Keratinocyte (primary cell): ENCODE measurements at regions not wholly inside any gene's neighbourhood (a gene's known extent, or its start where the extent isn't known, plus 50 kb on each side); places are given as distances from the start of the nearest gene placed in this dataset.

Source experiments
- DNase-seq: peaks from one replicate; pipeline ENCODE4 v3.0.0-alpha.2; 2011; ENCODE audit warnings: low read depth, missing footprints, low spot score
- FAIRE-seq: peaks from 2 replicates; lab custom pipeline; 2011; peaks lifted over from hg19 to GRCh38; lab: Jason Lieb, UNC
- H2AFZ ChIP-seq: 2 replicates; pipeline ENCODE4 v1.6.0; 2012; ENCODE audit warnings: low read length, control low read depth, inconsistent platforms; ENCODE audit not compliant: control insufficient read depth
- H3K27ac ChIP-seq: 2 replicates; pipeline ENCODE4 v1.5.1; 2011; ENCODE audit warnings: low read length; ENCODE audit not compliant: control insufficient read depth, insufficient read depth
- H3K27me3 ChIP-seq: 3 replicates; pipeline ENCODE4 v1.6.0; 2011; ENCODE audit warnings: low read length; ENCODE audit not compliant: control insufficient read depth, insufficient read depth; ENCODE audit errors: extremely low read depth
- H3K36me3 ChIP-seq, 2 experiments: 2 replicates in 1 of 2; 3 replicates in 1 of 2; pipeline ENCODE4 v1.5.1; 2011; ENCODE audit warnings: low read length in 2 of 2, mild to moderate bottlenecking in 1 of 2; ENCODE audit not compliant: control insufficient read depth in 2 of 2, insufficient read depth in 2 of 2; ENCODE audit errors: extremely low read depth in 1 of 2
- H3K4me1 ChIP-seq: 3 replicates; pipeline ENCODE4 v1.5.1; 2011; ENCODE audit warnings: low read length; ENCODE audit not compliant: control insufficient read depth, insufficient read depth; ENCODE audit errors: extremely low read depth
- H3K4me2 ChIP-seq: 3 replicates; pipeline ENCODE4 v1.6.0; 2011; ENCODE audit warnings: low read depth, low read length; ENCODE audit not compliant: control insufficient read depth, insufficient read depth; ENCODE audit errors: extremely low read depth
- H3K4me3 ChIP-seq, 3 experiments: fragments of 200-600 bp in 1 of 3; sonication (generic) in 1 of 3; 2 replicates in 2 of 3; 3 replicates in 1 of 3; pipeline ENCODE4 v1.5.1; 2011 to 2016; ENCODE audit warnings: low read length in 3 of 3, mild to moderate bottlenecking in 3 of 3, control low read depth in 2 of 3, inconsistent platforms in 1 of 3, low read depth in 1 of 3, mixed read lengths in 1 of 3, mixed run types in 1 of 3, moderate library complexity in 1 of 3; ENCODE audit not compliant: control insufficient read depth in 2 of 3, insufficient read depth in 2 of 3; ENCODE audit errors: extremely low read depth in 1 of 3
- H3K79me2 ChIP-seq: 2 replicates; pipeline ENCODE4 v1.6.0; 2012; ENCODE audit warnings: low read length; ENCODE audit not compliant: control insufficient read depth, insufficient read depth
- H3K9ac ChIP-seq: 3 replicates; pipeline ENCODE4 v1.6.0; 2011; ENCODE audit warnings: low read length; ENCODE audit not compliant: control insufficient read depth, insufficient read depth; ENCODE audit errors: extremely low read depth
- H3K9me1 ChIP-seq: 3 replicates; pipeline ENCODE4 v1.6.0; 2011; ENCODE audit warnings: low read length; ENCODE audit not compliant: control insufficient read depth, insufficient read depth; ENCODE audit errors: extremely low read depth
- H3K9me3 ChIP-seq: 2 replicates; pipeline ENCODE4 v1.5.1; 2012; ENCODE audit warnings: low read depth, low read length; ENCODE audit not compliant: control insufficient read depth
- H4K20me1 ChIP-seq: 3 replicates; pipeline ENCODE4 v1.6.0; 2011; ENCODE audit warnings: low read length; ENCODE audit not compliant: control insufficient read depth, insufficient read depth; ENCODE audit errors: extremely low read depth
- EZH2 ChIP-seq: IDR thresholded peaks from one replicate; pipeline ENCODE4 v1.6.1; 2012; ENCODE audit warnings: inconsistent platforms, mild to moderate bottlenecking, low read length, moderate library complexity
- dilution Hi-C: fragments of 300-500 bp; cut with MboI; formaldehyde crosslinking; loops from one replicate; pipeline ENCODE4 v1.7.0; 2020; ENCODE audit warnings: low sequenced_read_pairs; ENCODE audit not compliant: extremely low pct_ligation_motif_present
- TF ChIP-seq, protein P1 (sequence below), 3 experiments: IDR thresholded peaks in 1 of 3; conservative IDR thresholded peaks in 1 of 3; optimal IDR thresholded peaks in 1 of 3; 2 replicates in 2 of 3; 3 replicates in 1 of 3; pipeline versions ENCODE3 to v1.5.1; 2011; ENCODE audit warnings: low read length in 3 of 3, mild to moderate bottlenecking in 3 of 3, moderate library complexity in 2 of 3, control low read depth in 1 of 3, inconsistent platforms in 1 of 3; ENCODE audit not compliant: insufficient read depth in 2 of 3; ENCODE audit errors: extremely low read depth in 1 of 3

DNA sequence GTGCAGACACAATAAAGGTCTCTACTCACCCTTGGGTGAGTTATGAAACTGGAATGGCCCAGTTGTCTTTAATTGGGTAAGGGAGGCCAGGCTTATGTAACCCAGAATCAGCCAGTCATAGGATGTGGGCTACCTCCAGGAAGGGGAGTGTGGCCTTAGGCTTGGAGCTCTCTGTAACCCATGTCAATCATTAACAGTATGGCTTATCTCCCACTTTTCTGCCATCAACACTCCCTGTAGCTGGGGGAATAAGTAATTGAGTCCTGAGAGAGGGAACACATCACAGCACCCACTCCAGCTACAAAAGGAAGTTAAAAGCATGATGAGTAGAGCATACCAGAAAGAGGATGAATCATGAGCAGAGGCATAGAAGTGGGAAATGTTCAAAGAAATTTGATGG is 327.0 kb upstream of the DUSP10 start:
- H3K79me2 ChIP-seq = no peaks in the 10 kb centered on the region
- H2AFZ ChIP-seq = no peak overlapping the region
- H3K4me1 ChIP-seq = no peaks in the 10 kb centered on the region
- no peaks in the 10 kb centered on the region for H4K20me1 ChIP-seq
- no peak overlapping the region for H3K4me3 ChIP-seq
- TF ChIP-seq, protein P1, sequence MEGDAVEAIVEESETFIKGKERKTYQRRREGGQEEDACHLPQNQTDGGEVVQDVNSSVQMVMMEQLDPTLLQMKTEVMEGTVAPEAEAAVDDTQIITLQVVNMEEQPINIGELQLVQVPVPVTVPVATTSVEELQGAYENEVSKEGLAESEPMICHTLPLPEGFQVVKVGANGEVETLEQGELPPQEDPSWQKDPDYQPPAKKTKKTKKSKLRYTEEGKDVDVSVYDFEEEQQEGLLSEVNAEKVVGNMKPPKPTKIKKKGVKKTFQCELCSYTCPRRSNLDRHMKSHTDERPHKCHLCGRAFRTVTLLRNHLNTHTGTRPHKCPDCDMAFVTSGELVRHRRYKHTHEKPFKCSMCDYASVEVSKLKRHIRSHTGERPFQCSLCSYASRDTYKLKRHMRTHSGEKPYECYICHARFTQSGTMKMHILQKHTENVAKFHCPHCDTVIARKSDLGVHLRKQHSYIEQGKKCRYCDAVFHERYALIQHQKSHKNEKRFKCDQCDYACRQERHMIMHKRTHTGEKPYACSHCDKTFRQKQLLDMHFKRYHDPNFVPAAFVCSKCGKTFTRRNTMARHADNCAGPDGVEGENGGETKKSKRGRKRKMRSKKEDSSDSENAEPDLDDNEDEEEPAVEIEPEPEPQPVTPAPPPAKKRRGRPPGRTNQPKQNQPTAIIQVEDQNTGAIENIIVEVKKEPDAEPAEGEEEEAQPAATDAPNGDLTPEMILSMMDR (optimal IDR thresholded peaks at IDR 0.05 in 1 of 3, IDR thresholded peaks at IDR 0.05 in 1 of 3, conservative IDR thresholded peaks at IDR 0.05 in 1 of 3; ENCODE audit: extremely low read depth in 1 of 3, insufficient read depth in 2 of 3, low read length in 3 of 3) = no peak
- no peak for TF ChIP-seq EZH2
- no peak for DNase-seq
- dilution Hi-C loops = no loop called here
- H3K36me3 ChIP-seq = no peaks in the 10 kb centered on the region
- no peak overlapping the region for H3K27ac ChIP-seq
- no peaks in the 10 kb centered on the region for H3K9me3 ChIP-seq
- FAIRE-seq = no peak
- H3K27me3 ChIP-seq = no peaks in the 10 kb centered on the region
- H3K4me2 ChIP-seq = no peak overlapping the region
- no peaks in the 10 kb centered on the region for H3K9me1 ChIP-seq
- H3K9ac ChIP-seq = no peak overlapping the region

DNA sequence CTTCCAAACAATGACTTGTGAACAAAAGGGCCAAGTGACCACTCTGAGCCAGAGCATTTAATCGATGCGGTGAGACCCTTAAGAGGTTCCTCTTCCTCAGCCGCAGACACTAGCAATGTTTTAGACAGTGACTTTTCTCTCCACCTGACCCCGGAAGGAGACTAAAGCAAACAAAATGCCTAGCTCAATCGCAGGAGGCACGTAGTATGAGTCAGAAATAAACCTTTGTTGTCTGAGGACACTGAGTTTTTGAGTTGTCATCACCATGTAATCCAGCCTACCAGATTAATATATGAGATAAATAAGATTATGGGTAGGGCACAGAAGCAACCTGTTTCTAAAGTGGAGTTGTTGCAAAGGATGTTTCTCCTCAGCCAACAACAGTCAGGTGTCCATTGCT is 326.2 kb upstream of the DUSP10 start:
- no peak overlapping the region for H3K9ac ChIP-seq
- H2AFZ ChIP-seq = no peak overlapping the region
- H3K9me3 ChIP-seq = no peaks in the 10 kb centered on the region
- DNase-seq (no peak), FAIRE-seq (no peak)
- no peaks in the 10 kb centered on the region for H3K36me3 ChIP-seq
- no peaks in the 10 kb centered on the region for H3K9me1 ChIP-seq
- no peaks in the 10 kb centered on the region for H3K27me3 ChIP-seq
- no peak overlapping the region for H3K4me3 ChIP-seq
- H3K27ac ChIP-seq = no peak overlapping the region
- H3K4me2 ChIP-seq = no peak overlapping the region
- H3K4me1 ChIP-seq = no peaks in the 10 kb centered on the region
- dilution Hi-C loops = no loop called here
- no peaks in the 10 kb centered on the region for H4K20me1 ChIP-seq
- TF ChIP-seq EZH2 = no peak
- TF ChIP-seq, protein P1 (optimal IDR thresholded peaks at IDR 0.05 in 1 of 3, IDR thresholded peaks at IDR 0.05 in 1 of 3, conservative IDR thresholded peaks at IDR 0.05 in 1 of 3; ENCODE audit: extremely low read depth in 1 of 3, insufficient read depth in 2 of 3, low read length in 3 of 3) = no peak
- H3K79me2 ChIP-seq = no peaks in the 10 kb centered on the region
